ENCODE measurements at regions not wholly inside any gene's neighbourhood (a gene's known extent, or its start where the extent isn't known, plus 50 kb on each side); places are given as distances from the start of the nearest gene placed in this dataset.

GRCh38 chr2:223487214-223487846 lies 114.8 kb downstream of the SCG2 start:
- Histone ChIP-seq H3K23me2 (ENCODE audit: insufficient read length, low read depth, low read length, poor library complexity, severe bottlenecking) (no peaks in the 10 kb centered on the region), H3T11ph (ENCODE audit: low read length) (no peak overlapping the region), H2AK5ac (ENCODE audit: insufficient read length, low read length) (no peak overlapping the region), H3K4me2 (ENCODE audit: insufficient read depth, insufficient read length, low read length) (no peak overlapping the region), H2BK5ac (ENCODE audit: insufficient read length, low read length) (no peak overlapping the region), H2BK12ac (ENCODE audit: insufficient read length, low read depth, low read length) (no peak overlapping the region), H4K20me1 (ENCODE audit: control insufficient read depth, insufficient read depth, insufficient read length) (no peaks in the 10 kb centered on the region), H3K56ac (ENCODE audit: insufficient read length, low read depth, low read length) (no peak overlapping the region), H3K27ac (ENCODE audit: insufficient read length, low read depth, low read length) (no peak overlapping the region), H3K23ac (ENCODE audit: insufficient read length, low read depth, low read length) (no peak overlapping the region), H3K4ac (ENCODE audit: low read depth, low read length) (no peak overlapping the region), H4K91ac (ENCODE audit: insufficient read length, low read depth, low read length) (no peak overlapping the region), H3K79me2 (ENCODE audit: insufficient read depth, low read length) (no peaks in the 10 kb centered on the region), H2BK120ac (ENCODE audit: low read depth, low read length, poor library complexity, severe bottlenecking) (no peak overlapping the region), H3K79me1 (ENCODE audit: insufficient read depth, low read depth, low read length, poor library complexity, severe bottlenecking) (no peaks in the 10 kb centered on the region), H3K9me3 (ENCODE audit: control insufficient read depth, low read depth, low read length) (no peaks in the 10 kb centered on the region), H2BK15ac (ENCODE audit: low read depth, low read length) (no peak overlapping the region), H4K8ac (replicated peaks; ENCODE audit: insufficient read length, low read depth, low read length) (no peak overlapping the region), H2AFZ (ENCODE audit: low read length) (no peak overlapping the region), H3K4me1 (ENCODE audit: insufficient read depth, low read length) (no peaks in the 10 kb centered on the region), H3K27me3 (ENCODE audit: insufficient read depth, low read length) (no peaks in the 10 kb centered on the region), H3K18ac (ENCODE audit: insufficient read length, low read depth, low read length) (no peak overlapping the region), H3K9ac (ENCODE audit: extremely low read depth, insufficient read length, low read length) (no peak overlapping the region), H3K14ac (ENCODE audit: insufficient read depth, low read length) (no peak overlapping the region), H2BK20ac (ENCODE audit: low read depth, low read length, poor library complexity, severe bottlenecking) (no peak overlapping the region), H4K5ac (ENCODE audit: insufficient read length, low read depth, low read length) (no peak overlapping the region)
- Mint-ChIP-seq H3K27ac (no peak overlapping the region), H3K9me3 (peaks cover 0 to 2% of the 10 kb centered on the region in 2 experiments; a peak in 3 of 5 replicates), H3K36me3 (ENCODE audit: insufficient read depth in 1 of 3, low read depth in 3 of 3) (no peaks in the 10 kb centered on the region; a peak in 1 of 7 replicates), H3K4me1 (peaks cover 6 to 7% of the 10 kb centered on the region in 2 experiments), H3K4me3 (no peak overlapping the region), H3K27me3 (ENCODE audit: low read depth) (peaks cover 5% of the 10 kb centered on the region)
- no CpG with 5 or more reads among the region's 2 CpGs for WGBS (ENCODE audit: extremely low coverage, insufficient read length, low lambda C conversion rate)
- no peak for DNase-seq
- no peak for TF ChIP-seq CTCF (conservative IDR thresholded peaks at IDR 0.05)

All from H9 (cell line).